ENCODE measurements at regions not wholly inside any gene's neighbourhood (a gene's known extent, or its start where the extent isn't known, plus 50 kb on each side); places are given as distances from the start of the nearest gene placed in this dataset.

GRCh38 chr7:155908385-155908784, 96.1 kb upstream of the SHH start:
- no peak for TF ChIP-seq CTCF (IDR thresholded peaks at IDR 0.05)

GRCh38 chr7:155907450-155908200, 95.4 kb upstream of the SHH start:
- TF ChIP-seq CTCF (IDR thresholded peaks at IDR 0.05) = no peak

- TF ChIP-seq CTCF (IDR thresholded peaks at IDR 0.05) = no peak
Measured at GRCh38 chr7:155901176-155901575, 88.9 kb upstream of the SHH start.

GRCh38 chr7:155899596-155899995, 87.3 kb upstream of the SHH start:
- TF ChIP-seq CTCF (IDR thresholded peaks at IDR 0.05) = no peak

- TF ChIP-seq CTCF (IDR thresholded peaks at IDR 0.05) = no peak
Measured at GRCh38 chr7:155897758-155898386, 85.6 kb upstream of the SHH start.

- no peak for TF ChIP-seq CTCF (IDR thresholded peaks at IDR 0.05)
Measured at GRCh38 chr7:155896531-155897263, 84.4 kb upstream of the SHH start.

- TF ChIP-seq CTCF (IDR thresholded peaks at IDR 0.05) = no peak
Measured at GRCh38 chr7:155893664-155894063, 81.4 kb upstream of the SHH start.
